ENCODE measurements at regions not wholly inside any gene's neighbourhood (a gene's known extent, or its start where the extent isn't known, plus 50 kb on each side); places are given as distances from the start of the nearest gene placed in this dataset.

DNA sequence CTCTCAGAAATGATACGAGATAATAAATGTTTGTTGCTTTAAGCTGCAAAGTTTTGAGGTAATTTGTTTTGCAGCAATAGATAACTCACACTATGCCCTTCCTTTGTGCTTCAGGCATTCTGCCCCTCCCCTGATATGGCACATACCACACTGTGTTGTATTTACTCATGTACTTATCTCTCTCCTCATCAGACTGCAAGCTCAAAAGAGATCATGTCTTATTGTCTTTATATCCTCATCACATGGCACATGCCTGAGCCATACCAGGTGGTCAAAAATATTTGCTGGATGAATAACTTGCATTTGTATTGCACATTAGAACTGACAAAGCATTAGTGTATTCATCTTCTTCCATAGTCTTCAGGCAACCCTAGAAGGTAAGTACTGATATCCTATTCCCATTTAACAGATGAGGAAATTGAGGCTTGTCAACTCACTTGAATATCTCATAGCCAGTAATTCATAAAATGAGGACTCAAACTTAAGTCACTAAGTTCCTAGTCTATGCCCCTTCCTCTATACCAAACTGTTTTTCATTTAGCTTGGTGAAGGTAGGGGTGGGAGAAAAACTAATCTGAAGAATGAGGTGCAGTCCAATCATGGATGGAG lies 83.9 kb upstream of the EED start:
- Histone ChIP-seq H4K20me1 (ENCODE audit: insufficient read depth, low read length) (no peaks in the 10 kb centered on the region), H3K4me2 (ENCODE audit: low read length) (no peak overlapping the region), H3K27ac (ENCODE audit: low read depth, low read length, poor library complexity, severe bottlenecking) (no peak overlapping the region), H3K9me3 (ENCODE audit: low read length) (no peaks in the 10 kb centered on the region), H3K4me1 (ENCODE audit: insufficient read depth, low read length, poor library complexity, severe bottlenecking) (peaks cover 9% of the 10 kb centered on the region), H3K4me3 (ENCODE audit: low read depth, low read length, poor library complexity, severe bottlenecking) (no peak overlapping the region), H3K36me3 (ENCODE audit: insufficient read depth, low read length) (no peaks in the 10 kb centered on the region), H3K79me2 (ENCODE audit: insufficient read depth, low read depth, low read length) (no peaks in the 10 kb centered on the region), H2AFZ (ENCODE audit: low read length) (no peak overlapping the region), H3K9me2 (ENCODE audit: insufficient read depth, low read length) (no peaks in the 10 kb centered on the region)
- intact Hi-C loops (cut with micrococcal nuclease; ENCODE audit: unreplicated experiment), result no loop called here
- ChIA-PET CTCF (ENCODE audit: unreplicated experiment) (no interaction called here), POLR2A (interaction anchor here (0.5 to 1.9 kb wide), 5 partner anchors 9 to 99 kb away, joined by 3 to 6 read pairs (median 4); no protein-coding TSS in a partner anchor)
- no TSS peak for BruUV-seq (replicated peaks)
- TF ChIP-seq CTCF (conservative IDR thresholded peaks at IDR 0.05; ENCODE audit: low read length) (no peak), EZH2phosphoT487 (IDR thresholded peaks at IDR 0.05; ENCODE audit: borderline replicate concordance, low read depth, low read length) (no peak)
- no peak for DNase-seq (ENCODE audit: low spot score)

DNA sequence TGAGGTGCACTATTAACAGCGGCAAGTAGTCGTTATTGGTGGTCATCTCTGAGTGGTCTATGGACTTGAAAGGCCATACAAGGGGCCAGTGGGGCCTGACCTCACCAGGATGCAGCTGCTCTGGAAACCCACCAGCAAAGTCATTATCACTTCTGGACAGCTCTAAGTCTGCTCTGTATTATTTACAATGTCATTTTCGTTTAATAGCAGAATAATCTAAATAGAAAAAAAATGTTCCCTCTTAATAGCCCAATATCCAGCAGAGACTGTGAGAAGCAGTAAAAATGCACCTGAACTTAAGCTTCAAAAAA lies 85.0 kb upstream of the EED start:
- Histone ChIP-seq H3K4me1 (ENCODE audit: insufficient read depth, low read length, poor library complexity, severe bottlenecking) (peaks cover 9% of the 10 kb centered on the region), H3K27ac (ENCODE audit: low read depth, low read length, poor library complexity, severe bottlenecking) (no peak overlapping the region), H4K20me1 (ENCODE audit: insufficient read depth, low read length) (no peaks in the 10 kb centered on the region), H3K79me2 (ENCODE audit: insufficient read depth, low read depth, low read length) (no peaks in the 10 kb centered on the region), H3K9me3 (ENCODE audit: low read length) (no peaks in the 10 kb centered on the region), H3K4me3 (ENCODE audit: low read depth, low read length, poor library complexity, severe bottlenecking) (no peak overlapping the region), H3K9me2 (ENCODE audit: insufficient read depth, low read length) (no peaks in the 10 kb centered on the region), H3K36me3 (ENCODE audit: insufficient read depth, low read length) (no peaks in the 10 kb centered on the region), H3K4me2 (ENCODE audit: low read length) (peak overlapping the region; percentile 33; the same call in 1 of the 2 replicates), H2AFZ (ENCODE audit: low read length) (peak overlapping the region; percentile 56; the same call in 1 of the 2 replicates)
- intact Hi-C loops (cut with micrococcal nuclease; ENCODE audit: unreplicated experiment), result no loop called here
- TF ChIP-seq CTCF (conservative IDR thresholded peaks at IDR 0.05; ENCODE audit: low read length) (no peak), EZH2phosphoT487 (IDR thresholded peaks at IDR 0.05; ENCODE audit: borderline replicate concordance, low read depth, low read length) (no peak)
- ChIA-PET CTCF (ENCODE audit: unreplicated experiment) (no interaction called here), POLR2A (interaction anchor here (1.3 to 1.9 kb wide), 2 partner anchors 12 to 33 kb away, joined by 4 to 6 read pairs; no protein-coding TSS in a partner anchor)
- no TSS peak for BruUV-seq (replicated peaks)
- no peak for DNase-seq (ENCODE audit: low spot score)

All from OCI-LY7 (cell line).